Neuronal stem cell (in vitro differentiated cells): ENCODE measurements at regions not wholly inside any gene's neighbourhood (a gene's known extent, or its start where the extent isn't known, plus 50 kb on each side); places are given as distances from the start of the nearest gene placed in this dataset.

Experiments
- DNase-seq: peaks from one replicate; pipeline ENCODE4 v3.0.0-alpha.2; 2013; ENCODE audit warnings: low spot score
- H2AFZ ChIP-seq: one replicate; pipeline ENCODE4 v1.6.1; 2013; ENCODE audit warnings: mild to moderate bottlenecking, low read length, inconsistent platforms
- H2AK5ac ChIP-seq: 2 replicates; pipeline ENCODE4 v1.6.1; 2013; ENCODE audit warnings: low read depth, mild to moderate bottlenecking, inconsistent platforms, low read length, moderate library complexity, mixed read lengths
- H2BK120ac ChIP-seq: 2 replicates; pipeline ENCODE4 v1.6.1; 2013; ENCODE audit warnings: low read depth, mild to moderate bottlenecking, inconsistent platforms, low read length, moderate library complexity, mixed read lengths
- H2BK12ac ChIP-seq: one replicate; pipeline ENCODE4 v1.6.1; 2013; ENCODE audit warnings: low read length, inconsistent platforms
- H2BK15ac ChIP-seq: 2 replicates; pipeline ENCODE4 v1.6.1; 2013; ENCODE audit warnings: mild to moderate bottlenecking, low read length, inconsistent platforms, mixed read lengths
- H2BK5ac ChIP-seq: one replicate; pipeline ENCODE4 v1.6.1; 2013; ENCODE audit warnings: inconsistent platforms, mild to moderate bottlenecking, low read length, moderate library complexity
- H3K14ac ChIP-seq: one replicate; pipeline ENCODE4 v1.6.1; 2013; ENCODE audit warnings: low read length, inconsistent platforms
- H3K18ac ChIP-seq: 2 replicates; pipeline ENCODE4 v1.6.1; 2013; ENCODE audit warnings: low read length, inconsistent platforms
- H3K23ac ChIP-seq: 2 replicates; pipeline ENCODE4 v1.6.1; 2013; ENCODE audit warnings: low read depth, mild to moderate bottlenecking, mixed read lengths, low read length, inconsistent platforms; ENCODE audit not compliant: poor library complexity
- H3K27ac ChIP-seq: replicated peaks from 3 replicates; pipeline ENCODE4 v1.5.1; 2013; ENCODE audit warnings: low read length, inconsistent platforms
- H3K27me3 ChIP-seq, 3 experiments: 2 replicates each; pipeline ENCODE4 v1.6.1; 2013; ENCODE audit warnings: low read length in 3 of 3, mild to moderate bottlenecking in 2 of 3, inconsistent platforms in 1 of 3, low read depth in 1 of 3, mixed read lengths in 1 of 3, moderate library complexity in 1 of 3; ENCODE audit not compliant: control insufficient read depth in 3 of 3, insufficient read depth in 3 of 3
- H3K36me3 ChIP-seq, 2 donors: replicated peaks in 1 of 2; 2 replicates each; pipeline ENCODE4 v1.6.1; 2013; ENCODE audit warnings: low read length in 2 of 2; ENCODE audit not compliant: control insufficient read depth in 2 of 2, insufficient read depth in 2 of 2
- H3K4ac ChIP-seq: 2 replicates; pipeline ENCODE4 v1.6.1; 2013; ENCODE audit warnings: inconsistent platforms, mild to moderate bottlenecking, low read length, moderate library complexity
- H3K4me1 ChIP-seq, 2 donors: 1 replicate in 1 of 2; 2 replicates in 1 of 2; pipeline ENCODE4 v1.6.1; 2013; ENCODE audit warnings: low read length in 2 of 2, low read depth in 1 of 2; ENCODE audit not compliant: control insufficient read depth in 2 of 2, insufficient read depth in 1 of 2
- H3K4me2 ChIP-seq: one replicate; pipeline ENCODE4 v1.6.1; 2013; ENCODE audit warnings: mild to moderate bottlenecking, low read length, inconsistent platforms; ENCODE audit not compliant: insufficient read depth, poor library complexity, severe bottlenecking
- H3K4me3 ChIP-seq, 2 donors: 2 replicates each; pipeline ENCODE4 v1.5.1; 2013; ENCODE audit warnings: low read length in 2 of 2, mild to moderate bottlenecking in 2 of 2, inconsistent platforms in 1 of 2, moderate library complexity in 1 of 2
- H3K79me1 ChIP-seq: one replicate; pipeline ENCODE4 v1.6.1; 2013; ENCODE audit warnings: low read depth, mild to moderate bottlenecking, inconsistent platforms, low read length, moderate library complexity
- H3K9ac ChIP-seq: one replicate; pipeline ENCODE4 v1.6.1; 2013; ENCODE audit warnings: mild to moderate bottlenecking, low read depth, low read length, inconsistent platforms; ENCODE audit not compliant: poor library complexity
- H3K9me3 ChIP-seq, 2 donors: replicated peaks in 1 of 2; 2 replicates each; pipeline versions ENCODE3 to v1.6.1; 2013; ENCODE audit warnings: low read length in 2 of 2, mild to moderate bottlenecking in 2 of 2, inconsistent platforms in 1 of 2, low read depth in 1 of 2, mixed read lengths in 1 of 2, moderate library complexity in 1 of 2; ENCODE audit not compliant: control insufficient read depth in 2 of 2, insufficient read depth in 1 of 2
- H4K8ac ChIP-seq: one replicate; pipeline ENCODE4 v1.6.1; 2013; ENCODE audit warnings: low read depth, mild to moderate bottlenecking, inconsistent platforms, low read length, moderate library complexity
- H4K91ac ChIP-seq: one replicate; pipeline ENCODE4 v1.6.1; 2013; ENCODE audit warnings: low read length, low read depth, mild to moderate bottlenecking, inconsistent platforms; ENCODE audit not compliant: poor library complexity
- WGBS, 2 donors: extraction: QIAGEN DNeasy Blood & Tissue Kit; methylation state at CpG; one replicate each; pipeline ENCODE4 v1.1.7; 2013; ENCODE audit warnings: missing lambda C conversion rate in 2 of 2, mixed read lengths in 1 of 2; ENCODE audit not compliant: insufficient read length in 2 of 2, insufficient replicate concordance in 1 of 2; ENCODE audit errors: extremely low coverage in 2 of 2; 5-methylcytosine and 5-hydroxymethylcytosine counted together

DNA sequence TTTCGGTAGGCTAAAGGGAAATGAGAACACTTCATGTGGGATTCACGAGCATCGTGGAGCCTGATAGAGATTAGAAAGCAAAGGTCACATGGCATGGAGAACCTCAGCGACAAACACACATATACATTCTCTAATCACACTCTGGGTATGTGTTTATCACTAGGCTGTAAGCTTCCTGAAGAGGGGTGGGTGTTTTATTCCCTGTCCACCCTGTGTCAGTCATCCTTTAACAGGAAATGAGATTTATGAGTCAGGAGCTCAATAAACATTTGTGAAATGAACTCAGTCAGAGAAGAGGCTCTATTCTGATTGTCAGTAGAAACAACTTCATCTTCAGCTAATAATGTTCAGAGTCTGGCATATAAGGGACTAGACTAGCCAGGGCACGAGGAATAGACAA lies 71.7 kb upstream of the EIF3M start:
- H2AFZ ChIP-seq: no peak overlapping the region
- H3K4ac ChIP-seq: no peak overlapping the region
- no peaks in the 10 kb centered on the region for H3K4me1 ChIP-seq
- H3K79me1 ChIP-seq: no peaks in the 10 kb centered on the region
- no peak overlapping the region for H4K91ac ChIP-seq
- H3K23ac ChIP-seq: no peak overlapping the region
- no peak overlapping the region for H2BK15ac ChIP-seq
- H3K14ac ChIP-seq: no peak overlapping the region
- no peak for DNase-seq
- no peak overlapping the region for H2BK12ac ChIP-seq
- no peaks in the 10 kb centered on the region for H3K36me3 ChIP-seq
- no peaks in the 10 kb centered on the region for H3K27me3 ChIP-seq
- WGBS, 2 donors: no CpG with 5 or more reads among the region's 5 CpGs
- H2AK5ac ChIP-seq: no peak overlapping the region
- H3K27ac ChIP-seq: no peak overlapping the region
- no peak overlapping the region for H4K8ac ChIP-seq
- H3K9ac ChIP-seq: no peak overlapping the region
- H3K9me3 ChIP-seq: no peaks in the 10 kb centered on the region
- H2BK120ac ChIP-seq: no peak overlapping the region
- no peak overlapping the region for H3K4me3 ChIP-seq
- no peak overlapping the region for H3K4me2 ChIP-seq
- H2BK5ac ChIP-seq: no peak overlapping the region
- H3K18ac ChIP-seq: no peak overlapping the region

DNA sequence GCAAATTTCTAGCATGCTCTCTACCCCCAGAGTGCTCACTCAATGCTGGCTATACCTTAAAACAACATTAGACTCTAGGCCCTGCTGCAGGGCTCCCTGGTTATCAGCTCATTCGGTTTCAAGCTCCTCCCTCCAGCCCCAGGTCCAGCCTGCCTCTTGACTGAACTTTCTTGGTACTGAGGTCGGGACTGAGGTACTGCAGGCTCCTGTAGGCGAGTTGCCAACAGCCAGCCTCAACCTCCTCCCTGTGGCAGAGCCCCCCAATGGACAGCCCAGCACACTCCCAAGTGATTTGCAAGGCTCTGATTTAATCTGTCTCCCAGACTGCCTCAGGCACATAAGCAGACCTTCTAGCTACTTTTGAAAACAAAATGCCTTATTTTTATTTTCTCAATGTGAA lies 73.6 kb upstream of the EIF3M start:
- Histone ChIP-seq H3K4me2 (no peak overlapping the region), H2BK5ac (no peak overlapping the region), H2BK120ac (no peak overlapping the region), H2BK15ac (no peak overlapping the region), H3K79me1 (no peaks in the 10 kb centered on the region), H3K36me3 (no peaks in the 10 kb centered on the region), H2AK5ac (no peak overlapping the region), H3K27me3 (no peaks in the 10 kb centered on the region), H3K27ac (no peak overlapping the region), H4K8ac (no peak overlapping the region), H3K9me3 (no peaks in the 10 kb centered on the region), H3K4me3 (no peak overlapping the region), H3K23ac (no peak overlapping the region), H3K9ac (no peak overlapping the region), H3K18ac (peak overlapping the region; percentile 44), H3K4me1 (no peaks in the 10 kb centered on the region), H2BK12ac (no peak overlapping the region), H2AFZ (no peak overlapping the region), H4K91ac (no peak overlapping the region), H3K4ac (no peak overlapping the region), H3K14ac (no peak overlapping the region)
- no CpG with 5 or more reads among the region's 3 CpGs for WGBS, 2 donors
- no peak for DNase-seq

DNA sequence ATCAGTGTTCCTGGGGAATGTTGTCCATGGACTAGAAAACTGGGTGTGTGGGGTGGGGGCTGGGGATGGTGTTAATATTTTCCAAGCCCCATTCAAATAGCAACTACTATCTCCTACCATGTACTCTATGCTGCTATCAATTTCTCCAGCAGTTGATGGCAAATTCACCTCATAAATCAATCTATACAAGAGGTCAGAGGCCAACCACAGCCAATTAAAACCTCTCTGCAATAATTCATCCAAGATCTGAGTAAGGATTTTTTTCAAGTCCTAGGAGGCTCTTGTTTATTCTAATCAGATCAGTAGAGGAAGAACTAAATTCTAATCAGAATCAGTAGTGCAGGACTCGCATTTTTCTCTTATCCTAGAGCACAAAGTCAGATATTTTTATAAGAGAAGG lies 73.4 kb upstream of the WT1 start:
- Histone ChIP-seq H3K36me3 (no peaks in the 10 kb centered on the region), H3K4me1 (no peaks in the 10 kb centered on the region), H2BK12ac (no peak overlapping the region), H3K9ac (no peak overlapping the region), H3K9me3 (no peaks in the 10 kb centered on the region), H3K4ac (no peak overlapping the region), H2BK5ac (no peak overlapping the region), H2AK5ac (no peak overlapping the region), H3K79me1 (no peaks in the 10 kb centered on the region), H2BK120ac (no peak overlapping the region), H3K27me3 (peaks cover 0 to 3% (median 0%) of the 10 kb centered on the region in 3 experiments), H3K4me3 (no peak overlapping the region), H3K23ac (no peak overlapping the region), H2BK15ac (no peak overlapping the region), H4K8ac (no peak overlapping the region), H3K27ac (no peak overlapping the region), H4K91ac (no peak overlapping the region), H2AFZ (no peak overlapping the region), H3K4me2 (no peak overlapping the region), H3K14ac (no peak overlapping the region), H3K18ac (no peak overlapping the region)
- no peak for DNase-seq
- WGBS, 2 donors: no CpG with 5 or more reads among the region's 1 CpG

DNA sequence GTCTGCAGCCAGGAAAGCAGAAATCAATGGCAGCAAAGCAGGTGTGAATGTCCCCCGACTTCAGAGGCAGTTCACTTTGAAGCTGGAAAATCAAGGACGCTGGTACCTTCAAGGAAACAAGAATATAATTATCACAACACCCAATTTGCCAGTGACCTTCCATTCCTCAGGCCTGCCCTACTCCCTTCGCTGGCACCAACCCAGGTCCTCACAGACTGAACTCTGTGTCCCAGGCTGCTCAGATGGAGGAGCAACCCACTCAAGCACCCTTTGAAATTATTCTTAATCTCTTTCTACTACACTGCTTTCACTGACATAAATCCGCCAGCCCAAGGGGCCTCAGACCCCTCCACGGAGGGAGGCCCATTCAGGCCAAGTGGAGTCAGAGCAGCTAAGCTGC lies 64.7 kb upstream of the WT1 start:
- DNase-seq: no peak

More for the DNA sequence above, 64.7 kb upstream of the WT1 start:
- no peaks in the 10 kb centered on the region for H3K4me1 ChIP-seq
- H4K91ac ChIP-seq: no peak overlapping the region
- H3K4me3 ChIP-seq: no peak overlapping the region
- H3K36me3 ChIP-seq: no peaks in the 10 kb centered on the region
- H3K9ac ChIP-seq: no peak overlapping the region
- peaks cover 0 to 1% of the 10 kb centered on the region in 2 donors for H3K9me3 ChIP-seq
- H4K8ac ChIP-seq: no peak overlapping the region
- WGBS, 2 donors: no CpG with 5 or more reads among the region's 5 CpGs
- no peak overlapping the region for H3K23ac ChIP-seq
- H3K27me3 ChIP-seq: peaks cover 0 to 3% (median 0%) of the 10 kb centered on the region in 3 experiments
- no peak overlapping the region for H3K14ac ChIP-seq
- H3K27ac ChIP-seq: no peak overlapping the region
- no peaks in the 10 kb centered on the region for H3K79me1 ChIP-seq
- H3K4ac ChIP-seq: no peak overlapping the region
- H3K18ac ChIP-seq: no peak overlapping the region
- H3K4me2 ChIP-seq: no peak overlapping the region
- no peak overlapping the region for H2BK5ac ChIP-seq
- no peak overlapping the region for H2BK15ac ChIP-seq
- H2AK5ac ChIP-seq: no peak overlapping the region
- no peak overlapping the region for H2BK120ac ChIP-seq
- H2BK12ac ChIP-seq: no peak overlapping the region
- H2AFZ ChIP-seq: no peak overlapping the region
